HepG2 (cell line): ENCODE measurements at regions not wholly inside any gene's neighbourhood (a gene's known extent, or its start where the extent isn't known, plus 50 kb on each side); places are given as distances from the start of the nearest gene placed in this dataset.

Source experiments
- ATAC-seq: fragments of 200-7000 bp; cut with Tn5 transposase; 3 replicates; pipeline ENCODE4 v1.9.1; 2020; ENCODE audit warnings: mild to moderate bottlenecking, moderate library complexity
- BruUV-seq: library from RNA; stranded (reverse); fragments of 400-500 nt; replicated peaks from 2 replicates; lab custom pipeline; 2021; lab: Mats Ljungman, UMichigan
- CTCF ChIA-PET: fragments of 300-600 bp; formaldehyde crosslinking; extraction: SDS; loops from one replicate; lab custom pipeline; 2021; ENCODE audit warnings: low total read pairs, inconsistent platforms, low intra/inter-chr PET ratio; lab: Yijun Ruan, JAX
- POLR2A ChIA-PET: fragments of 350-600 bp; sonication (Branson Sonifier 250); formaldehyde crosslinking; loops from one replicate; lab custom pipeline; 2020; ENCODE audit warnings: antibody characterized with exemption, inconsistent platforms; lab: Yijun Ruan, JAX
- DNase-seq: peaks from one replicate; pipeline ENCODE4 v3.0.0-alpha.2; 2015; ENCODE audit warnings: low spot score
- FAIRE-seq: peaks from 3 replicates; lab custom pipeline; 2011; peaks lifted over from hg19 to GRCh38; lab: Jason Lieb, UNC
- H2AFZ ChIP-seq: one replicate; pipeline ENCODE4 v1.6.1; 2011; ENCODE audit warnings: low read length, inconsistent platforms
- H3K27ac ChIP-seq: fragments of 300-600 bp; 3 replicates; pipeline ENCODE4 v1.8.0; 2011; ENCODE audit warnings: mixed run types, mild to moderate bottlenecking, mixed read lengths, low read length, inconsistent platforms; ENCODE audit not compliant: insufficient read depth; ENCODE audit errors: extremely low read length
- H3K27me3 ChIP-seq, 2 experiments: fragments of 200-600 bp in 1 of 2; 2 replicates in 1 of 2; 3 replicates in 1 of 2; pipeline versions ENCODE4 v1.6.0 to v1.8.0; 2011; ENCODE audit warnings: low read length in 2 of 2, mild to moderate bottlenecking in 2 of 2, moderate library complexity in 2 of 2, inconsistent platforms in 1 of 2; ENCODE audit not compliant: insufficient read depth in 2 of 2, control insufficient read depth in 1 of 2
- H3K36me3 ChIP-seq, 2 experiments: fragments of 200-600 bp in 1 of 2; replicated peaks in 1 of 2; 2 replicates in 1 of 2; 3 replicates in 1 of 2; pipeline versions ENCODE4 v1.5.1 to v1.8.0; 2011; ENCODE audit warnings: low read length in 2 of 2, inconsistent platforms in 1 of 2; ENCODE audit not compliant: insufficient read depth in 2 of 2, control insufficient read depth in 1 of 2
- H3K4me1 ChIP-seq: 2 replicates; pipeline ENCODE4 v1.5.1; 2012; ENCODE audit warnings: low read length, inconsistent platforms; ENCODE audit not compliant: insufficient read depth
- H3K4me2 ChIP-seq: 2 replicates; pipeline ENCODE4 v1.6.0; 2011; ENCODE audit warnings: low read depth, low read length, inconsistent platforms
- H3K4me3 ChIP-seq, 3 experiments: fragments of 200-600 bp in 1 of 3; sonication (generic), shearing (Covaris generic) in 1 of 3; replicated peaks in 1 of 3; 2 replicates each; pipeline ENCODE4 v1.5.1; 2011 to 2016; ENCODE audit warnings: low read length in 3 of 3, inconsistent platforms in 2 of 3, low read depth in 2 of 3, mild to moderate bottlenecking in 2 of 3, control low read depth in 1 of 3, mixed read lengths in 1 of 3; ENCODE audit not compliant: insufficient read depth in 1 of 3
- H3K79me2 ChIP-seq: one replicate; pipeline ENCODE4 v1.6.1; 2011; ENCODE audit warnings: low read length, inconsistent platforms; ENCODE audit not compliant: insufficient read depth
- H3K9ac ChIP-seq: 2 replicates; pipeline ENCODE4 v1.6.0; 2011; ENCODE audit warnings: mild to moderate bottlenecking, low read depth, low read length, inconsistent platforms; ENCODE audit not compliant: insufficient read depth
- H3K9me3 ChIP-seq: 2 replicates; pipeline ENCODE4 v1.5.1; 2012; ENCODE audit warnings: mild to moderate bottlenecking, low read length
- H4K20me1 ChIP-seq: 2 replicates; pipeline ENCODE4 v1.6.0; 2011; ENCODE audit warnings: inconsistent platforms, mild to moderate bottlenecking, low read length, moderate library complexity; ENCODE audit not compliant: insufficient read depth
- DPF2 ChIP-seq: sonication (generic); formaldehyde crosslinking; IDR thresholded peaks from 2 replicates; pipeline ENCODE4 v1.4.0; 2020; ENCODE audit warnings: mild to moderate bottlenecking, low read depth, missing genetic modification reagents, borderline replicate concordance
- GATAD1 ChIP-seq: IDR thresholded peaks from 2 replicates; pipeline ENCODE4 v1.6.1; 2016; ENCODE audit warnings: missing genetic modification reagents, missing compliant biosample characterization
- GTF3A ChIP-seq: sonication (generic); formaldehyde crosslinking; conservative IDR thresholded peaks from 2 replicates; pipeline ENCODE4 v1.4.0; 2020; ENCODE audit warnings: mild to moderate bottlenecking, missing genetic modification reagents
- RBM22 ChIP-seq: fragments of 200-400 bp; formaldehyde crosslinking; optimal IDR thresholded peaks from 2 replicates; pipeline ENCODE3; 2017; ENCODE audit warnings: mild to moderate bottlenecking, low read length, moderate library complexity
- RFX5 ChIP-seq: IDR thresholded peaks from 2 replicates; pipeline ENCODE4 v1.6.1; 2011; ENCODE audit warnings: low read depth, low read length, improper control_type of control experiment
- ZNF737 ChIP-seq: sonication (generic); formaldehyde crosslinking; IDR thresholded peaks from 2 replicates; pipeline ENCODE4 v1.5.0; 2020; ENCODE audit warnings: missing genetic modification reagents, mild to moderate bottlenecking, borderline replicate concordance
- WGBS: methylation state at CpG from one replicate; pipeline ENCODE4 v1.1.6; 2017; ENCODE audit warnings: low lambda C conversion rate; 5-methylcytosine and 5-hydroxymethylcytosine counted together
- in situ Hi-C: cut with HindIII; loops from 2 replicates; pipeline ENCODE4 v1.10.0; 2017; ENCODE audit warnings: low pct_unique_long_range_greater_than_20kb; ENCODE audit not compliant: extremely low pct_ligation_motif_present
- intact Hi-C: fragments of 100-400 bp; cut with micrococcal nuclease; formaldehyde crosslinking; loops from one replicate; pipeline ENCODE4 v1.10.0; 2022; ENCODE audit not compliant: unreplicated experiment
- TF ChIP-seq, protein P1 (sequence below): sonication (generic); formaldehyde crosslinking; IDR thresholded peaks from 2 replicates; pipeline ENCODE4 v1.4.0; 2020; ENCODE audit warnings: mild to moderate bottlenecking, missing genetic modification reagents
- TF ChIP-seq, protein P2 (sequence below): sonication (generic); formaldehyde crosslinking; conservative IDR thresholded peaks from 2 replicates; pipeline ENCODE4 v1.5.0; 2020; ENCODE audit warnings: missing genetic modification reagents

DNA sequence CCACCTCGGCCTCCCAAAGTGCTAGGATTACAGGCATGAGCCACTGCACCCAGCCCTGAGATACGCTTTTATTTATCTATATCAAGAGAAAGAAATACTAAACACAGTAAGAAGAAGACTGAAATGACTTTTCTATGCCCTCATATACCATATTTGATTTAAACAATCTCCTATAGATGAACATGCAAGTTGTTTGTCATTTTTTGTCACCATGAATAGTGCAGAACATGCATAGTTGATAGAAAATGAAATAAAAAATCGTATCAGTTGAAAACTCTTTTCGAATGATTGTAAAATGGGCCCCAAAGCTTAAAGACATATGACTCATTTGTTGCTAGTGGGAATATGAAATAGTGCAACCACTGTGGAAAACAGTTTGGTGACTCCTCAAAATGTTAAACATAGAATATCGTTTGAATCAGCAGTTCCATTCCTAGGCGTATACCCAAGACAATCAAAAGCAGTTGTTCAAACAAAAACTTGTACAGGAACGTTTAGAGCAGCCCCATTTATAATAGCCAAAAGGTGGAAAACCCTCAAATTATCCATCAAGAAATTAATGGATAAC lies 61.4 kb upstream of the ANKH start:
- Histone ChIP-seq H3K9ac (no peak overlapping the region), H3K9me3 (no peaks in the 10 kb centered on the region), H3K27me3 (peaks cover 1 to 3% of the 10 kb centered on the region in 2 experiments; a peak in 1 of 5 replicates), H3K4me1 (no peaks in the 10 kb centered on the region), H3K4me2 (no peak overlapping the region), H3K27ac (no peak overlapping the region), H4K20me1 (no peaks in the 10 kb centered on the region), H3K79me2 (no peaks in the 10 kb centered on the region), H3K36me3 (no peaks in the 10 kb centered on the region), H2AFZ (no peak overlapping the region), H3K4me3 (no peak overlapping the region)
- WGBS, result 8% methylated on average over 7 of the region's 7 CpGs
- intact Hi-C loops (no loop called here), in situ Hi-C loops (no loop called here)
- CTCF ChIA-PET, result no interaction called here
- FAIRE-seq (no peak), ATAC-seq (no peak), DNase-seq (no peak)
- BruUV-seq, result no TSS peak
- POLR2A ChIA-PET, result no interaction called here
- TF ChIP-seq GATAD1 (CRISPR knock-in tag) (no peak), RFX5 (0 out of 2 replicates have a peak, but pooled peaks have one; percentile 43), RBM22 (no peak), DPF2 (CRISPR knock-in tag) (no peak), ZNF737 (CRISPR knock-in tag) (no peak)
- TF ChIP-seq, all 625 proteins: peak for 1

DNA sequence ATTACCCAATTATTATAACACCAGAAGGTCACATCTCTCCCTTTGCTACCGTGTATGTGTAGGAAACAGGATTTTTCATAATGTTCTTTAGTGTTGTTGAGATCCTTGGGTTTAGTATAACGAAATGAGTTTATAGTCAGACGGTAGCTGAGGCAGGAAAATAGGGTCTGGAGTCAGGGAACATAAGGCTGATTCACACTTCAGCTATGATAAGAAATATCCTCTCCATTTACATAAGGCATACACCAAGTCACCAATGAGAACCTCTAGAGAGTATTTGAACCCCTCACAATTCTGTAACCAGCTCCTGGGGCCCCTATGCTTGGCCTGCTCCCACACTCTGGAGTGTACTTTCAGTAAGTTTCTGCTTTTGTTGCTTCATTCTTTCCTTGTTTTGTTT lies 58.9 kb upstream of the ANKH start:
- BruUV-seq, result no TSS peak
- H2AFZ ChIP-seq, result no peak overlapping the region
- WGBS, result 40% methylated on average over 3 of the region's 3 CpGs
- ATAC-seq (no peak), DNase-seq (no peak), FAIRE-seq (no peak)
- in situ Hi-C loops (no loop called here), intact Hi-C loops (no loop called here)
- POLR2A ChIA-PET, result no interaction called here
- no peak for TF ChIP-seq GTF3A
- TF ChIP-seq, protein P1, sequence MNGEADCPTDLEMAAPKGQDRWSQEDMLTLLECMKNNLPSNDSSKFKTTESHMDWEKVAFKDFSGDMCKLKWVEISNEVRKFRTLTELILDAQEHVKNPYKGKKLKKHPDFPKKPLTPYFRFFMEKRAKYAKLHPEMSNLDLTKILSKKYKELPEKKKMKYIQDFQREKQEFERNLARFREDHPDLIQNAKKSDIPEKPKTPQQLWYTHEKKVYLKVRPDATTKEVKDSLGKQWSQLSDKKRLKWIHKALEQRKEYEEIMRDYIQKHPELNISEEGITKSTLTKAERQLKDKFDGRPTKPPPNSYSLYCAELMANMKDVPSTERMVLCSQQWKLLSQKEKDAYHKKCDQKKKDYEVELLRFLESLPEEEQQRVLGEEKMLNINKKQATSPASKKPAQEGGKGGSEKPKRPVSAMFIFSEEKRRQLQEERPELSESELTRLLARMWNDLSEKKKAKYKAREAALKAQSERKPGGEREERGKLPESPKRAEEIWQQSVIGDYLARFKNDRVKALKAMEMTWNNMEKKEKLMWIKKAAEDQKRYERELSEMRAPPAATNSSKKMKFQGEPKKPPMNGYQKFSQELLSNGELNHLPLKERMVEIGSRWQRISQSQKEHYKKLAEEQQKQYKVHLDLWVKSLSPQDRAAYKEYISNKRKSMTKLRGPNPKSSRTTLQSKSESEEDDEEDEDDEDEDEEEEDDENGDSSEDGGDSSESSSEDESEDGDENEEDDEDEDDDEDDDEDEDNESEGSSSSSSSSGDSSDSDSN, result no peak
- TF ChIP-seq, protein P2, sequence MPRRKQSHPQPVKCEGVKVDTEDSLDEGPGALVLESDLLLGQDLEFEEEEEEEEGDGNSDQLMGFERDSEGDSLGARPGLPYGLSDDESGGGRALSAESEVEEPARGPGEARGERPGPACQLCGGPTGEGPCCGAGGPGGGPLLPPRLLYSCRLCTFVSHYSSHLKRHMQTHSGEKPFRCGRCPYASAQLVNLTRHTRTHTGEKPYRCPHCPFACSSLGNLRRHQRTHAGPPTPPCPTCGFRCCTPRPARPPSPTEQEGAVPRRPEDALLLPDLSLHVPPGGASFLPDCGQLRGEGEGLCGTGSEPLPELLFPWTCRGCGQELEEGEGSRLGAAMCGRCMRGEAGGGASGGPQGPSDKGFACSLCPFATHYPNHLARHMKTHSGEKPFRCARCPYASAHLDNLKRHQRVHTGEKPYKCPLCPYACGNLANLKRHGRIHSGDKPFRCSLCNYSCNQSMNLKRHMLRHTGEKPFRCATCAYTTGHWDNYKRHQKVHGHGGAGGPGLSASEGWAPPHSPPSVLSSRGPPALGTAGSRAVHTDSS (CRISPR knock-in tag), result no peak
- H3K79me2 ChIP-seq, result no peaks in the 10 kb centered on the region
- no peaks in the 10 kb centered on the region for H3K4me1 ChIP-seq
- H3K27ac ChIP-seq, result no peak overlapping the region
- no peak overlapping the region for H3K9ac ChIP-seq
- H3K9me3 ChIP-seq, result no peaks in the 10 kb centered on the region
- no peak overlapping the region for H3K4me2 ChIP-seq
- H4K20me1 ChIP-seq, result no peaks in the 10 kb centered on the region
- no peaks in the 10 kb centered on the region for H3K36me3 ChIP-seq
- H3K4me3 ChIP-seq, result no peak overlapping the region
- peaks cover 0 to 1% of the 10 kb centered on the region in 2 experiments; a peak in 2 of 5 replicates for H3K27me3 ChIP-seq
- CTCF ChIA-PET, result no interaction called here
